Embryonic facial prominence (tissue), 1 donor: ENCODE measurements at regions not wholly inside any gene's neighbourhood (a gene's known extent, or its start where the extent isn't known, plus 50 kb on each side); places are given as distances from the start of the nearest gene placed in this dataset.

ENCODE experiments used
- DNase-seq: peaks from one replicate; pipeline ENCODE4 v3.0.0-alpha.2; 2016; ENCODE audit errors: extremely low spot score

- DNase-seq, result no peak
These were observed 61.6 kb upstream of the GYPA start for GRCh38 chr4:144202081-144202480.

GRCh38 chr4:144203155-144203554 is 62.6 kb upstream of the GYPA start:
- no peak for DNase-seq

- DNase-seq, result no peak
These were observed 63.9 kb upstream of the GYPA start for GRCh38 chr4:144204431-144204830.

GRCh38 chr4:144206711-144207110 is 66.2 kb upstream of the GYPA start:
- no peak for DNase-seq

- no peak for DNase-seq
These were observed 67.6 kb upstream of the GYPA start for GRCh38 chr4:144208074-144208473.

GRCh38 chr4:144209491-144209890 is 69.0 kb upstream of the GYPA start:
- no peak for DNase-seq

- DNase-seq, result no peak
These were observed 72.9 kb upstream of the GYPA start for GRCh38 chr4:144213371-144213770.

- no peak for DNase-seq
These were observed 82.6 kb upstream of the GYPA start for GRCh38 chr4:144223149-144223548.

GRCh38 chr4:144223661-144224060 is 83.1 kb upstream of the GYPA start:
- DNase-seq, result peak; percentile 10

GRCh38 chr4:144259285-144259684 is 118.8 kb upstream of the GYPA start:
- DNase-seq, result no peak

- no peak for DNase-seq
These were observed 126.6 kb upstream of the GYPA start for GRCh38 chr4:144267084-144267483.

- DNase-seq, result no peak
These were observed 140.2 kb upstream of the GYPA start for GRCh38 chr4:144280688-144281087.

- DNase-seq, result no peak
These were observed 143.0 kb upstream of the GYPA start for GRCh38 chr4:144283526-144283925.

- DNase-seq, result no peak
These were observed 143.5 kb upstream of the GYPA start for GRCh38 chr4:144284026-144284425.

GRCh38 chr4:144288011-144288903 is 147.7 kb upstream of the GYPA start:
- no peak for DNase-seq

- DNase-seq, result no peak
These were observed 149.3 kb upstream of the GYPA start for GRCh38 chr4:144289667-144290428.

- DNase-seq, result no peak
These were observed 150.6 kb upstream of the GYPA start for GRCh38 chr4:144291164-144291563.

GRCh38 chr4:144294211-144294610 is 153.7 kb upstream of the GYPA start:
- no peak for DNase-seq

- DNase-seq, result no peak
These were observed 154.9 kb upstream of the GYPA start for GRCh38 chr4:144295286-144295995.

GRCh38 chr4:144296941-144297340 is 156.4 kb upstream of the GYPA start:
- DNase-seq, result no peak

GRCh38 chr4:144298519-144298918 is 158.0 kb upstream of the GYPA start:
- no peak for DNase-seq

- no peak for DNase-seq
These were observed 160.1 kb upstream of the GYPA start for GRCh38 chr4:144300616-144301015.
